GM21381 (cell line): ENCODE measurements at regions not wholly inside any gene's neighbourhood (a gene's known extent, or its start where the extent isn't known, plus 50 kb on each side); places are given as distances from the start of the nearest gene placed in this dataset.

Experiments used
- ATAC-seq: cut with Tn5 transposase; IDR thresholded peaks from one replicate; pipeline ENCODE4 v1.9.1; 2021; ENCODE audit warnings: mild to moderate bottlenecking, moderate library complexity; ENCODE audit not compliant: unreplicated experiment

DNA sequence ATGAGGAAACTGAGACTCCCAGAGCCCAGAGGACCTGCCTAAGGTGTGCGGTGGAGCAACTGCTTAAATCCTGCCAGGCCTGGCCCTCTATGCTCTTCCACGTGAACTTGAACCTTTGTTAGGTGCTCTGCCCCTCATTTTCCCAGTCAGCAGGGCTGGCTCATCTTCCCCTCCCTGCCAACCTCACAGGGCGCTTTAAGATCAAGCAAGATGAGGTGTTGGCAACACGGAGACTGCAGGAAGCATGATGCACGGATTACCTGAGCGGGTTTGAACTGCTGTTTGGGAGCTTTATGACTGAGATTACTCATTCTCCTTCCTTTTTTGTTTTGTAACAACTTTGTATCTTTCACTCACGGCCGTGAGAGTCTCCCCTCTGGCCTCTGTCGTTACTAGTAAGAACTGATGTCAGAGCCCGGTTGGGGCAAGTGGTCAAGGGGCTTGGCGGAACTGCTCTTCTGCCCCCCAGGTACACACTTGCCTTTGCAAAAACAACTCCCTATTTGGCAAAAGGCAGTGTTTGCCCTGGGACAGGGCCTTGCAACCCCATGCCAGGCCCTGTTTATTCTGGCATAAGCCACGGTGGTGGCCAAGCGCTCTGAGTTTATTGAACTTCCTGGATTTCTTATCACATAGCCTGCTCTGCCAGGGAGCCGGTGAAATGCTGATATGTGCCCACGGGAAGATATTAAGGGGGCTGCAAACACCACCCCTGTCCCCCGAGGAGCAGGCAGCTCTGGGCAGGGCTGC, 127.8 kb downstream of the INHBB start:
- ATAC-seq = no peak

DNA sequence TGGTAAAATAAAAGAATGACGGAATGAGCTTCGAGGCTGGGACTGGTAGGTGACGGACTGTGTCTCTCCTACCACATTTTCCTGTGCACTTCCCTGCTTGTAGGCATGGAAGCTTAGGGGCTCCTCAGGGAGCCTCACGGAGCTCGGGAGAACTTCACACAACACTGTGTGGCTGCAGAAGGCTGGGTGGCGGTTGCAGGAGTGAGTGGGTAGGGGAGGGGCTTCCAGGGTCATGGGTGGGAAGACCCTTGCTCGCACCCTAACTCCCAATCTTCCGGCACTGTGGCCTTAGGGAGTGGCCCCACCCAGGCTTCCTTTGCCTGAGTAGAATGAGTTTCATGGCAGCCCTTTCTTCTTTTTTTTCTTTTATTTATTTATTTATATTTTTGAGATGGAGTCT, 128.6 kb downstream of the INHBB start:
- no peak for ATAC-seq

DNA sequence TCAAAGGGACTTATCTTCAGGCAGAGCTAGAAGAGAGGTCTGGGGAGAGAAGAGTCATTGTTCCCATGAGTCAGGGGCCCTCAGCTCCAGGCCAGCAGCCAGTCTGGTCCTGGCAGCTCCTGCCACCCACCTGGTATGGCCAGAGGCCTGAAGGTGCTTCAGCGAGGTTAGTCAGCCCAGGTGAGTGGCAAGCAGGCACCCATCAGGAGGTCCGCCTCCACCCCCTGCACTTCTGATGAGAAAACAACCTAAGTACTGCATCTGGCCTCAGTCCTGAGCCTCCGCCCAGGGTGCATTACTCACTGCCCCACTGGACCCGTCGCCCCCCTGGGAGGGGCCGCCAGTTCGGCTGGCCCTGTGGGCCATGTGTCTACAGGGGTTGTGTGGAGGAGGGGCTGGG, 130.2 kb downstream of the INHBB start:
- ATAC-seq = no peak

DNA sequence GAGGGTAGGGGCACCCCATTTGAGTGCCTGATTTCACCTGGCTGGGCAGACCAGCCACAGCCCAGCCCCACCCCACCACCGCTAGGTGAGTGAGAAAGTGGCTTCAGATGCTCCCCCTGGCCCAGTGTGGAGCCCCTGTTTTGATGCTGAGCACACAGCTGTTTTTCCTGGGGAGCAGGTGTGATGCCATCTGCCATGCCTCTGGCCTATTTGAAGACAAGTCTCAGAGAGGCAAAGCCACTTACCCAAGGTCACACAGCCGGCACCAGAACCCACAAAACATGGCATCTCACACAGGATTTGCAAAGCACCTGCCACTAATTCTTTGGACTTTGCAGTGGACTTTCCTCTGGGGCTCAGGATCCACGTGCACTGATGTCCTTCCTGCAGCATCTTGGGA, 131.3 kb downstream of the INHBB start:
- no peak for ATAC-seq

DNA sequence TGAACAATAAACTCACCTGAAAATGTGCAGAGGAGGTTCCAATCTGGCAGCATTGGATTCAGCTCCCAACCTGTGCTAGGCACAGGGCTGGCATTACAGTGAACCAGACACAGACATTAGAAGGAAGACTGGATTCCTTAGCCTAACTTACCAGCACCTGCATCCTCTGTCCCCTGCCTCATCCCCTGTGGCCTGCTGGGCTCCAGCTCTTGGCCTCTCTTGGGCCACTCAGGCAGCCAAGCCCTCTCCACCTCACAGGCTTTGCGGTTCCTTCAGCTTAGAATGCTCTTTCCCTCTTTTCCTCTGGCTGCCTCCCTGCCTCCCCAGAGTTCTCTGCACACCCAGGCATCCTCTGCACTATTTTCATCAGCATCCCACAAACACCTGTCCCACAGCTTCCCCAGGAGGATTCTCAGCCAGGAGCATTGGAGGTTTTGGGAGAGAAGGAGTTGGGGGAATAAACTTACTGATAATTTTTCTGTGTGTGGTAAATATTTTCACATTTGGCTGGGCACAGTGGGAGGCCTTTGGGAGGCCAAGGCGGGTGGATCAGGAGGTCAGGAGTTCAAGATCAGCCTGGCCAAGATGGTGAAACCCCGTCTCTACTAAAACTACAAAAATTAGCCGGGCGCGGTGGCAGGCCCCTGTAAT, 132.0 kb downstream of the INHBB start:
- no peak for ATAC-seq

DNA sequence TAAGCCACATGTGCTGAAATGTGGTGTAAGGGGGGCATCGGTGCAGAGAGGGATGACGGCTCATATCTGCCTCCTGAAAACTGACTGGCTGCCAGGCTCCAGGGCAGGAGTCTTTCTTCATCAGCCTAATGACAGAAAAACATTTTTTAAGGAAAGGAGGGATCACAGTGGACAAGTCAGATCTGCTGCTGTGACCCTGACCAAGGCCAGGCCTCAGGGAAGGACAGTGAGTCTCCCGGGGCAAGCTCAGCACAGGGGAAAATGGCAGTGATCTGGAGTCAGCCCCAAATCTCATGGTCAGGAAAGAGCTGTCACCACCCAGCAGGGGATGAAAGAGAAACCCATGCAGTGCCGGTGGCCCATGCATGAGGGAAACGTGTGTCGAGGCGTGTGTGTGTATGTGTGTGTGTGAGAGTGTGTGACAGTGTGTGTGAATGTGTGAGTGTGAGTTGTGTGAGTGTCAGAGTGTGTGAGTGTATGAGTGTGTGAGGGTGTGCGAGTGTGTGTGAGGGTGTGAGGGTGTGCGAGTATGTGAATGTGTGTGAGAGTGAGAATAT, 134.5 kb downstream of the INHBB start:
- no peak for ATAC-seq

DNA sequence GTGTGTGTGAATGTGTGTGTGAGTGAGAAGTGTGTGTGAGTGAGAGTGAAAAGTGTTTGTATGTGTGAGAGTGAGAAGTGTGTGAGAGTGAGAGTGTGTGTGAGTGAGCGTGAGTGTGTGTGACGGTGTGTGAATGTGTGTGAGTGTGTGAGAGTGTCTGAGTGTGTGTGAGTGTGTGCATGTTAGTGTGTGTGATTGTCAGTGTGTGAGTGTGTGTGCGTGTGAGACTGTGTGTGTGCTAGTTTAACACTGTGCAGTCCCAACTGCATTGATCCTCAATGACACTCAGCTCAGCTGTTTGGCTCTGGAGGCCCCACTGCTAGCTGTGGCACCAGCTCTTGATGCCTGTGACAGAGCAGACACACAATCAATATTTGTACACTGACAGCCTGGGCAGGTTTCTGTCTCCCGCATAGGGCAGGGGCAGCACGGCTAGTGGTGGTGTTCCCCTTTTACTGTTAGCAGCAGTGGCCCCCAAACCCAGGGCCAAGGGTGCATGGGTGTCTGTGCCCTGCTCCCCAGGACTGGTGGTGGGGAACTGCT, 135.0 kb downstream of the INHBB start:
- no peak for ATAC-seq

DNA sequence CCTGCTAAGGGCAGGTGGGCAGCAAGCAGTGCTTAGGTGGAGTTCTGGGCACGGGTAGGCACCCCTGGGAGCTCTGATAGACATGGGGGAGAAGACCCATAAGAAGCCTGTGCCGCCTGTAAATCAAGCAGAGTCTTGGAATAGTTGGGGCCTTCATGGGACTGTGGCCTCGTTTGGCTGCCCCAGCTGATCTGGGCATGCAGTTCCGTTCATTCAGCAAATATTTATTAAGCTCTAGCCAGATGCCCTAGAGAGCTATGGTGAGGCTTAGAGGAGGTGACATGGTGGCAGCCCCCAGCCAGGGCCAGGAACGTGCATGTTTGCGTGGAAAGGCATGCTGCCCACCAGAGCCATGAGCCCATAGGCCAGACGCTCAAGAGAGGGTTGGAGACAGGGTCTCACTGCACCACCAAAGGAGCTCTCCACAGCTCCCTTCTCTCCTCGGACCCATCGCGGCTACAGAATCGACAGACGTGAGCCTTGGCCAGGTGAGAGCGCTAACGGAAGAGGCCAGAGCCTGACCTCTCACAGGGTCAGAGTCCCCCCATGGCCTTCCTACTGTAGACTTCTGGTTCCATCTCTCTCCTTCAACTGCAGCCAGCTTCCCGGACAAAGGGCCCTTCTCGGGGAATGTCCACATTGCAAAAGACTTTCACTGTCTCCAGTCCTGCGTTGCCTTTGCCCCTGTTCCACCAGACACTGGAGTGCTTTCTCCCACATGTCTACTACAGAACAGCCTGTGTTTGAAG, 135.7 kb downstream of the INHBB start:
- ATAC-seq = no peak

DNA sequence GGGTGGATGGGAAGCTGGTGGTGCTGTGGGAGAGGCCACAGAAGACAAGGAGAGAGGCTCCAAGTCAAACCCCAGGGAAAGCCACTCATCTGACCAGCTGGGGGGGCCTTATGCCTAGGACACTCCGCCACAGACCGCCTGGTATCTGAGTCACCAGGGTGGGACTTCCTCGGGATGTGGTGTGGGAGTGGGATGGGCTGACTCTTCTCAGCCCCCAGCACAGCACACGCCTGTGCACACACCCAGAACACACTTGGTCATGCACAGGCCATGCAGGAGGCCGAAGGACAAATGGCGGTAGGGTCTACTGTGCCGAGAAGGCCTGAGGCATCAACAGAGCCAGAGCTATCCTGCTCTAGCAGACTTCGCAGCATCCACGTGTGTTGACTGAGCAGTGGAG, 136.4 kb downstream of the INHBB start:
- ATAC-seq = no peak

DNA sequence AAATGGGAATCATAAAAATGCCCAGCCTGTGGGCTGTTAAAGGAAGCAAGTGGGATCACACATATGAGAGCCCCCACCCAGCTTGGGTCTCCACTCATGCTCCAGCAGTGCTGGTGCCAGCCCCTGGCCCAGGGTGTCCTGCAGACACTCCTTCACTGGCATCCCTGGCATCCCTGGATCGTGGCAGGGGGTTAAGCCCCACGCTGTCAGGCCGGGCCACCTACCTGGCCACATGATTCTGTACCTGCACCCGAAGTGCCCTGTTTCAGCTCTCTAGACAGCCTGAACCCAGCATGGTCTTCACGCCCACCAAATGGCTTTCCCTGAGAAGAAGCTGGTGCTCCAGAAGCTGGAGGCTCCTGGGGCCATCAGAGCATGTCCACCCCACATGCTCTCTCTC, 137.4 kb downstream of the INHBB start:
- ATAC-seq = no peak

DNA sequence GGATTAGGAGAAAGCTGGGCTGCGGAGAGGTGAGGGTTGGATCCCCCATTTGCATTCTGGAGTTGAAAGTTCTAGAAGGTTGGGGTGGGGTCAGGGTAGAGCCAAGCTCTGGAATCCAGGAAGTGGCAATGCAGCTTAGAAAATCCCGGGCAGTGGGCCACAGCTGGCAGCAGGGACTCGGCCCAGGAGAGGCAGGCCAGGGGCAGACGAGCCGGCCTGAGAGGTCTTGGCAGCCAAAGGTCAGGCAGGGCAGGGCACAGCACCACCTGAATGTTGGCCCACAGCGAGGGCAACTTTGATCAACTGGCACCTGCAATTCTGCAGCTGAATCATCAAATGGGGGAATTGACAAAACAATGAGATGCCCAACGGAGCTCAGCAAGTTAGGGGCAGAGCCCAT, 139.2 kb downstream of the INHBB start:
- ATAC-seq = no peak

DNA sequence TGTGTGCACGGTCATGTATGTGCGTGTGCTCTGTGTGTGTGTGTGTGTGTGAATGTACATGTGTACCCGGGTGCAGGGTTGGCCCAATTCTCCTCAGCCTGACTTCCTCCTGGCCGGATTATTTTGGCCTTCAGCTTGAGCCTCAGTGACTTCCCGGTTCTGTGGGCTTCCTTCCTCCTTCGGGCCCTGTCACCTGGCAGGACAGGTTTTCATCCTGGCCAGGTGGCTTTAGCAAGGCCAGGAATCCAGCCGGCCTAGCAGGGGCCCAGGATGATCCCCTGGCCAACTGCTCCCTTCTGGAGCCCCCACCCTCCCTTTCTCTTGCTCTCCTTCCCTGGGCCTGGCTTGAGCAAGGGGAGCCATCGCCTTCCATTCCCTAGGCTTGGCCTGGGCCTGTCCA, 140.5 kb downstream of the INHBB start:
- no peak for ATAC-seq

DNA sequence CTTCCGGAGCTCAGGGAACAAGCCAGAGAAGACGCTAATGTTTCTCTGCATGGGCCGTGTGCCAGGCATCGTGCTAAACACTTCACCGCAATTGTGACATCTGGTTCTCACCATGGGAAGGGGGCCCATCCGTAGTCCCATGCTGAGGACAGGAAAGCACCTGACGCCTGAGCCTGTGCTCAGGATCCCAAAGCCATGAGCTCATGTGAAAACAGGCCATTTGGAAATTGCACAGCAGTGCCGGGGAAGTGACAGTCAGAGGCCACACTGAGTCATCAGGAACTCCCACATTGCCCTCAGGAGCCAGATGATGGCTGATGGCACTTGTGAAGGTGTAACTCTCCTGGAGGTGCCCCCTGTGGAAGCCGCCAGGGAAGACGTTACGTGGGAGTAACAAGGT, 141.0 kb downstream of the INHBB start:
- no peak for ATAC-seq

DNA sequence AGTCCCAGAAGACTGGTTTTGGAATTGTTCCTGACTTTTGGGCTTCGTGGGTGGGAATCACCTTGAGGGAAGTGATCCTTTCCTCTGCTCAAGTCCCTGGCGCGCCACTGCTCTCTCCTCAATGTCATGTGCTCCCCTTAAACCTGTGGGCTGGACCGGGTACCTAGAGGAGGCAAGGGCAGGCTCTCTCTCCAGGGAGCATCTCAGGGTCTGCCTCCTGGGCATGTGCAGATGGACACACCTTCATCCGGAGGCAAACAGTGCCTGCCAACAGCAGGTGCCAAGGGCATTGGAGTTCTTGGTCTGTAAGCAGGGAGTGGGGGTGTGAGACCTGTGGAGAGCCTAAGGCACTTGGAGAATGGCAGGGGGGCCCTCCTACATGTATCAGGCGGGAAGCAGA, 142.6 kb downstream of the INHBB start:
- ATAC-seq = no peak

DNA sequence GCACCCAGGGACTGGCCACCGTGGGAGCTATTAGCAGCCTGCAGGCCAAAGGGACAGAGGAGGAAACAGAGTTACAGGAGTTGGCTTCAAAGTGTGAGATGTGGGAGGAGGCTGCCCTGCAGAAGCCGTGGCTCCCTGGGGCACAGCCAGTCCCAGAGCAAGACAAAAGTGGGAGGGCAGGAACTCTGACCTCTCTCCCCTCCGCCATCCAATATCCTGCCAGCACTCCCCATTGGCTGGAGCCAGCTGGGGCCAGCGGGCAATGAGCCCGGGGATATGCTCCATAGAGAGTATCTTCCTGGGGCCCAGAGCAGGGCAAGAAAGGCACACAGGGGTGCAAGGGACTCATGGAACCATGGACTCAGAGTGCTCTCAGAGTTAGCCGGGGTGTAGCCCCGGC, 143.1 kb downstream of the INHBB start:
- ATAC-seq = no peak

DNA sequence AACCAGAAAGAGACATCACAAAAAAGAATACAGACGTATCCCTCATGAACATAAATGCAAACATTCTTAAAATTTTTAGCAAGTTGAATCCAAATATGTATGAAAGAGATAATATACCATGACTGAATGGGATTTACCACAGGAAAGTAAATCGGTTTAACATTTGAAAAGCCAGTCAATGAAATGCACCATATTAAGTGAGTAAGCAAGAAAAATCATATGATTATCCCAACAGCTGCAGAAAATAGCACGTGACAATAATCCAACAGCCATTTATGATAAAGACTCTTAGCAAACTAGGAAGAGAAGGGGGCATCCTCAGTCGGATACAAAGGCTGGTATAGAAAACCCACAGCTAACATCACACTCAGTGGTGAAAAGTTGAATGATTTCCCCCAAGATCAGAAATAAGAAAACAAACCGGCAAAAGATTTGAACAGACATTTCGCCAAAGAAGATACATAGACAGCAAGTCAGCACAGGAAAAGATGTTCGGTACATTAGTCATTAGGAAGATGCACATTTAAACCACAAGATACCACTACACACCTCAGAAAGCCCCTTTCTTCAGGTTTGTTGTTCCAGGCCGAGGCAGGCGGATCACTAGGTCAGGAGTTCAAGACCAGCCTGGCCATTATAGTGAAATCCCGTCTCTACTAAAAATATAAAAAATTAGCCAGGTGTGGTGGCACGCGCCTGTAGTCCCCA, 144.3 kb downstream of the INHBB start:
- no peak for ATAC-seq

DNA sequence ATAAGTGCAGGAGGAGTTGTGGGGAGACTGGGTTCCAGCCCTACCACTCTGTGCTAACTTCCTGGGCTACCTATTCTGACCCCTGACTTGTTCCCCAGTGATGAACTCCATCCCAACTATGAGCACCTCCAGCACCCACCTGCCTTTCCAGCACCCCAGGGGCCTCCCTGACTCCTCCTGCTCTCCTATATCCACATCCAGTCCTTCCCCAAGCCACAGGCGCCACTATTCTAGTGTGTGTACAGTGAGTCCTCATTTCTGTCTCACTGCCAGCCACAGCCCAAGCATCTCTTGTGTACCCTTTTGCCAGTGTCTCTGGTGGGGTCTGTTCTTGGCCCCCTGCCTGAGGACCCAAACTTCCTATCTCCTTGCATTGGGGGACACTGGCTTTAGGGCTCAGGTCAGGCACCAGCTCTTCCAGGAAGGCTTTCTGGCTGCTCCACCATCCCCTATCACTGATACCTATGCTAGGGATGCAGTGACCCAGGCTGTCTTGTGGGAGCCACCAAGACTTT, 145.2 kb downstream of the INHBB start:
- ATAC-seq = no peak

DNA sequence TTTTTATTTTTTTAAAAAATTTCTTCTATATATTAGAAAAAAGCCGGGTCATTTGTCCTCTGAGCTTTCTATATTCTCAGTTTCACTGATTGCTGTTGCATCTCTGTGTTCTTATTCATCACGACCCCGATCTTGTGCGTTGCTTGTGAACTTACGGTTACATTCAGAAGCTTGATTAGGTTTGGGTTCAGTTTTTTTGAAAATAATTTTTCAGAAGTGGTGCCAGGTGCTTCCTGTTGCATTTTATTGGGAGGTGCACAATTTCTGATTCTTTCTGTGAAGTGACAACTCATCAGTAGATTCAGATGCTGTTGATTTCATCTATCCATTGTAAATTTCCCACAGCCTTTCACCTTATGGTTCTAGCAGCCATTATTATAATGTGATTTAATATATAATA, 147.3 kb downstream of the INHBB start:
- no peak for ATAC-seq

DNA sequence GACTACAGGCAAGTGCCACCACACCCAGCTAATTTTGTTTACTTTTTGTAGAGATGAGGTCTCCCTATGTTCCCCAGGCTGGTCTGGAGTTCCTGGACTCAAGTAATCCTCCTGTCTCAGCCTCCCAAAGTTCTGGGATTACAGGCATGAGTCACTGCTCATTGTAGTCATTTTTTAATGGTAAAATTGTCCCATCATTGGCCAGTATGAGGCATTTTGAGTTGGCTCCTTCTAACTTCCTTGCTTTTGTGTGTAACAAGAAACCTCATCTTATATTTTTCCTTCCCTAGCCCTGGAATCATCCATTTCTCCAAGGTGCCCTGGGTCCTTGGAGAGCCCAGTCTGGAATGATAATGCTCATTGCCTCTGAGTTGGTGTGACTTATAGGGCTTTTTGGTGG, 148.5 kb downstream of the INHBB start:
- ATAC-seq = no peak

DNA sequence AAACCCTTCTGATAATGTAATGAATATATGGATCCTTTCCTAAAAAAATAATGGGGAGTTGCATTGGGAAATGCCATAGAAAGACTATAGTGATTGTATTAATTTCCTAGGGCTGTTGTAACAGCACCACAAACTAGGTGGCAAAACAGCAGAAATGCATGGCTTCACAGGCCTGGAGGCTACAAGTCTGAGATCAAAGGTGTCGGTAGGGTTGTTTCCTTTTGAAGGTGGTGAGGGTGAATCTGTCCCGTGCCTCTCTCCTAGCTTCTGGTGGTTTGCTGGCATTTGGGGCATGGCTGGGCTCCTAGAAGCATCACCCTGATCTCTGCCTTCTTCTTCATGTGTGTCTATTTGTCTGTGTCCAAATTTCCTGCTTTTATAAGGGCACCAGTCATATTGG, 149.7 kb downstream of the INHBB start:
- no peak for ATAC-seq

DNA sequence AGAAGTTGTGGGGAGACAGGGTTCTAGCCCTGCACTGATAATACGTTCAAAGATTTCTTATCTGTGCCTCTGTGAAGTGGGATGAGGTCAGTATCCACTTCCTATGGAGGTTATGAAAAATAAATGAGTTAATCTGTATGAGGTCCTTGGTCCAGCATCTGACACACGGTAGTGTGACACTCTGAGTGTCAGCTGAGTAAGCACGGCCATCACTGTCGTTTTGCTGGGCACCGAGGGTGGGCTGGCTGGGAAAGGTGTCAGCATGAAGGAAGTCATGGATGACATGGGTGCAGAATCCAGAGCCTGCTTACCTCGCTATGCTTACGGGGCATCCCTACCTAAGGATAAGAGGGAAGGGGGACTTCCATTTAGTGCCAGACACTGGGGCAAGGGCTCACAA, 150.3 kb downstream of the INHBB start:
- ATAC-seq = no peak
